C4-2B (cell line): ENCODE measurements at regions not wholly inside any gene's neighbourhood (a gene's known extent, or its start where the extent isn't known, plus 50 kb on each side); places are given as distances from the start of the nearest gene placed in this dataset.

Experiments used
- ZFX ChIP-seq: fragments of 450-650 bp; IDR thresholded peaks from 2 replicates; pipeline ENCODE4 v1.6.1; 2017
- TF ChIP-seq, protein P1 (sequence below): fragments of 450-650 bp; conservative IDR thresholded peaks from 2 replicates; pipeline ENCODE4 v1.5.1; 2017; ENCODE audit warnings: mild to moderate bottlenecking

DNA sequence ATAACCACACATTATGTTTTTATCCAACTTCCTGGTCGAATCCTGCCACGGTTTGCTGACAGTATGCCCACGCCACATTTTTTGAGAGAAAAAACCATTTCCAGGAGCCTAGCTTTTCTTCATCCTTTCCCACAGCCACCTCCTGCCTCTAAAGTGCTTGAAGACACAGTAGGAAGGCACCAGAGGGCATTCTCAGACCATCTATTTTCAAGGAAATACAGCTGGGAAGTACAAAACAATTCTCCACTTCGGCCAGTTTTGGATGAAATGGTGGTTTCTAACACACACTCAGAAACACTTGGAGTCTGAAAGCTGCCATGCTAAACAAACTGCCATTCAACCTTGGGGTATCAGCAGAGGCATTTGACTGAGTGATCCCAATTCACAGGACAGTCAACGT, 86.3 kb upstream of the RPS23 start:
- TF ChIP-seq, protein P1, sequence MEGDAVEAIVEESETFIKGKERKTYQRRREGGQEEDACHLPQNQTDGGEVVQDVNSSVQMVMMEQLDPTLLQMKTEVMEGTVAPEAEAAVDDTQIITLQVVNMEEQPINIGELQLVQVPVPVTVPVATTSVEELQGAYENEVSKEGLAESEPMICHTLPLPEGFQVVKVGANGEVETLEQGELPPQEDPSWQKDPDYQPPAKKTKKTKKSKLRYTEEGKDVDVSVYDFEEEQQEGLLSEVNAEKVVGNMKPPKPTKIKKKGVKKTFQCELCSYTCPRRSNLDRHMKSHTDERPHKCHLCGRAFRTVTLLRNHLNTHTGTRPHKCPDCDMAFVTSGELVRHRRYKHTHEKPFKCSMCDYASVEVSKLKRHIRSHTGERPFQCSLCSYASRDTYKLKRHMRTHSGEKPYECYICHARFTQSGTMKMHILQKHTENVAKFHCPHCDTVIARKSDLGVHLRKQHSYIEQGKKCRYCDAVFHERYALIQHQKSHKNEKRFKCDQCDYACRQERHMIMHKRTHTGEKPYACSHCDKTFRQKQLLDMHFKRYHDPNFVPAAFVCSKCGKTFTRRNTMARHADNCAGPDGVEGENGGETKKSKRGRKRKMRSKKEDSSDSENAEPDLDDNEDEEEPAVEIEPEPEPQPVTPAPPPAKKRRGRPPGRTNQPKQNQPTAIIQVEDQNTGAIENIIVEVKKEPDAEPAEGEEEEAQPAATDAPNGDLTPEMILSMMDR: peak; percentile 44
- TF ChIP-seq ZFX: no peak
